HG03139 (cell line): ENCODE measurements at regions not wholly inside any gene's neighbourhood (a gene's known extent, or its start where the extent isn't known, plus 50 kb on each side); places are given as distances from the start of the nearest gene placed in this dataset.
"Not testable (repeated sequence)": the region's sequence is repeated elsewhere in the genome, so short reads cannot be mapped to it uniquely, and the experiment has no call there.

Experiments used
- ATAC-seq: cut with Tn5 transposase; IDR thresholded peaks from one replicate; pipeline ENCODE4 v1.9.1; 2021; ENCODE audit not compliant: unreplicated experiment

DNA sequence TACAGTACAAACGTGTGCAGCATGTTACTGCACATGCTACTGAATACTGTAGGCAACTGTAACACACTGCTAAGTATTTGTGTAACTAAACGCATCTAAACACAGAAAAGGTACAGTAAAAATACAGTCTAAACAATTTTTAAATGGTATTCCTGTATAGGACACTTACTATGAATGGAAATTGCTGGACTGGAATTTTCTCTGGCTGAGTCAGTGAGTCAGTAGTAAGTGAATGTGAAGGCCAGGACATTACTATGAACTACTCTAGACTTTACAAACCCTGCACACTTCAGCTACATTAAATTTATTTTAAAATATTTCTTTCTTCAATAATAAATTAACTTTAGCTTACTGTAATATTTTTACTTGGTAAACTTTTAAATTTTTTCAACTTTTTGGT, 225.0 kb upstream of the TENT5A start:
- ATAC-seq = no peak

GRCh38 chr6:81969814-81970213, 217.3 kb upstream of the TENT5A start:
- ATAC-seq = no peak

DNA sequence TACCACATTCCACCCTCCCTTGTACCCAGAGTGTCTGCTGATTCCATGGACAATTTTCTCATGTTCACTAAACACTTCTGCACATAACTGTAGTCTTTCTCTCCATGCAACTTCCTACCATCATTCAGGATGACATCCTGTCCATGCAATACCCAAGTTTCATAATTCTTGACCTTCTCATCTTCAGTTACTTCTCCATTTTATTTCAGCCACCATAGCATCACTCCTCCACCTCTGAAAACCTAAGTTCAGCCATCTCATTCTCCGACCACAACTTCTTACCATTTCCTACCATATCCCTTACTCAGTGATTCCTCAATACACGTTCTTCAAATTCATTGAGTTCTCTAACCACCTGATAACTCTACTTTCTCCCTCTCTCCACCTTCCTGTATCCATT, 216.5 kb upstream of the TENT5A start:
- no peak for ATAC-seq

DNA sequence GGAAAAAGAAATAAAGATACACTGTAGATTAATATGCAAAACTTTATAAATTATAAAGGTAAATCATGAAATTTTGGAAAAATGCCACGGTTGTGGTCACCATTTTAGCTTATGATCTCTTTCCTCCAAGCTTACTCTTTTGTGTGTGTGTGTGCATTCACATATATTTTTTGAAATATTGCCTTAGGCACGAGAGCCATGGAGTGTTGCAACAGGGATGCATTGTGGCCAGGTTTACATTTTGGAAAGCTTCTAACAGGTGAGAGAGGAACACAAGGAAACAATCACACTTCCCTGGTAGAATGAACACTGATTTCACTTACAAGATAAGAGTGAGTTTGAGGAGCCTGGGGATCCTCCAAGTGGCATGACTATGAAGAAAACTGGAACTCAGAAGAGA, 214.5 kb upstream of the TENT5A start:
- no peak for ATAC-seq

DNA sequence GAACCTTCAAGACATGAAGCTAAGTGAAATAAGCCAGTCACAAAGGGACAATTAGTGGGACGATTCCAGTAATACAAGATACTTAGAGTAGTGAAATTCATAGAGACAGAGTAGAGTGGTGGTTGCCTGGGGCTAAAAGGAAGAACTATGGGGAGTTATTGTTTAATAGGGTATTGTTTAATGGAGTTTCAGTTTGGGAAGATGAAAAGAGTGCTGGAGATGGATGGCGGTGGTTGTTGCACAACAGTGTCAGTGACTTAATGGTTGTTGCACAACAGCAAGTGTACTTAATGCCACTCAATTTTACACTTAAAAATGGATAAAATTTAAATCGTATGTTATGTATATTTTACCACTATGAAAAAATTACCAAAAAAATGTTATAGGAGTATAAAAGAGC, 209.7 kb upstream of the TENT5A start:
- no peak for ATAC-seq

- no peak for ATAC-seq
Measured at GRCh38 chr6:81950877-81951276, 198.4 kb upstream of the TENT5A start.

DNA sequence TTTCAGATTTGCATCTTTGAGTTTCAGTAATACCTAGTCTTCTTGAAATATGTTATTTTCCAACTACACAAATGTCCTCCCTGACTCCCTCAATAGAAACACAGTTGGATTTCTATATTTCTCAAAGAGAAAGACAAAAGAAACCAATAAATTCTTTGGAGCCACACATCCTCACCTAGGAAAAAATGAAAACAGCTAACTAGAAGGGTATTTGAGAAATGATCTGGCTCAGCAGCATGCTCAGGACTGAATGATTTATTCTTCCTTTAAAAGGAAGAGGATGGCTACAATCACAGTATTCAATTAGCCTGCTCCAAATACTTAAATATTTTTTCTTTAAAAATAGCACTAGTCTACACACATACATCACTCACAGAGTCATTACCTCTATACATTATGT, 196.4 kb upstream of the TENT5A start:
- no peak for ATAC-seq

- not testable (repeated sequence) for ATAC-seq
Measured at GRCh38 chr6:81948196-81948595, 195.7 kb upstream of the TENT5A start.

- no peak for ATAC-seq
Measured at GRCh38 chr6:81944661-81945060, 192.2 kb upstream of the TENT5A start.

DNA sequence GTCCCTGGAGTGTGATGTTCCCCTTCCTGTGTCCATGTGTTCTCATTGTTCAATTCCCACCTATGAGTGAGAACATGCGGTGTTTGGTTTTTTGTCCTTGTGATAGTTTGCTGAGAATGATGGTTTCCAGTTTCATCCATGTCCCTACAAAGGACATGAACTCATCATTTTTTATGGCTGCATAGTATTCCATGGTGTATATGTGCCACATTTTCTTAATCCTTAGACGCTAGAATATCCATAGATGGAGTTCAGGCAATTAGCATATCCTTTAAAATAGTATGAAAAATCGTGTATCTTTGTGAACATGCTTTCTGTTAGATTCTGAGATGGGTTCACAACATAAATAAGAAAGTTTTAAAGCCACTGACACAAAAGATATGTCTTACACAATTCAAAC, 190.4 kb upstream of the TENT5A start:
- not testable (repeated sequence) for ATAC-seq

GRCh38 chr6:81942067-81942370, 189.5 kb upstream of the TENT5A start:
- ATAC-seq = no peak

- no peak for ATAC-seq
Measured at GRCh38 chr6:81940451-81940985, 188.0 kb upstream of the TENT5A start.

DNA sequence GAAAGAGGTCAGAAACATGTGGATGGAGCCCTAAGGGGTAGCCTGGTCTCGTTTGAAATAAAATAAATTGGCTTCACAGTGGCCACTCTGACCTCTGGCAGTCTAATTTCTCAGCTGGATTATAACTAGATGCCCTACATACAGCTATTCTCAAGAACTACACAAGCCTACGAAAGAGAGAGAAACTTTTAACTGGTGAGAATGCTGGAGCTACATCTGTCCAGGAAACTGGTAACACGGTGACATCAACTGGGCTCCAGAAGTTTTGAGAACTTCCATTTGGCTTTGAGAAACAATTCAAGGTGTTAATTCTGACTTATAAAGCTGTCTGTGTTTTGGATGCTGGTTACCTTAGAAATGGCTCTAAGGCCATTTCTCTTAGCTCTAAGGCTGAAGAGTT, 187.3 kb upstream of the TENT5A start:
- ATAC-seq = no peak

DNA sequence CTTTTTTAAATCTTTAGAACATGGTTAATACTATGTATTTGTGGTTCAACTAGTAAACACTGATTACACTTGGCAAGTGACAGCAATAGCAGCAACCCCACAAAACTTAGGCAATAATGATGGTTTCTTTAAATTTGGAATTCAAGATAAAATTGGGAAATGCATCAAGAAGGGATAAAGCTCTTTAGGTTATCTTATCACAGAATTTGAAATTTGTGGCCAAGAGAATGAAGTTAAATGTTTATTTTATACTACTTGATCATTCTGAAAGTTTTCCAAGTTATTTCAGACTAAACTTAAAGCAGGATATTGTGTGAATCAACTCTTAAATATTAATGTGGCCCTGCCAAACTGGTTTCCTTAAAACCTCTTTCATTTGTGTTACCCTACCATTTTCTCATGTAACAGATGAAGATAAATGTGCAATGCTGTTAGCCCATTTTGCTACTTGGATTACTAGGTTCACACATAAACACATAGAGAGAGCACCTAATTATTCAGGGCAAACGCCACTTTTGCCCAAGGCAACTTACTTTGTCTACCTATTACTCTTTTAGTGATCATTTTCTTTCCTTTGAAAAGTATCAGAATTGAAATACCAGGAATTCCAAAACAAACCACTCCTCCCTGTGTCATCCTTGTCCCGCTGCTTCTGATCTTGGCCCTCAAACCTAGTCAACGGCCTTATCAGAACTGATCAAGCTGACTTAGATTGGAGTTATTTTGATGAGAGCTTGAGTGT, 186.7 kb upstream of the TENT5A start:
- no peak for ATAC-seq

GRCh38 chr6:81938014-81938856, 185.8 kb upstream of the TENT5A start:
- ATAC-seq = peak; percentile 45

DNA sequence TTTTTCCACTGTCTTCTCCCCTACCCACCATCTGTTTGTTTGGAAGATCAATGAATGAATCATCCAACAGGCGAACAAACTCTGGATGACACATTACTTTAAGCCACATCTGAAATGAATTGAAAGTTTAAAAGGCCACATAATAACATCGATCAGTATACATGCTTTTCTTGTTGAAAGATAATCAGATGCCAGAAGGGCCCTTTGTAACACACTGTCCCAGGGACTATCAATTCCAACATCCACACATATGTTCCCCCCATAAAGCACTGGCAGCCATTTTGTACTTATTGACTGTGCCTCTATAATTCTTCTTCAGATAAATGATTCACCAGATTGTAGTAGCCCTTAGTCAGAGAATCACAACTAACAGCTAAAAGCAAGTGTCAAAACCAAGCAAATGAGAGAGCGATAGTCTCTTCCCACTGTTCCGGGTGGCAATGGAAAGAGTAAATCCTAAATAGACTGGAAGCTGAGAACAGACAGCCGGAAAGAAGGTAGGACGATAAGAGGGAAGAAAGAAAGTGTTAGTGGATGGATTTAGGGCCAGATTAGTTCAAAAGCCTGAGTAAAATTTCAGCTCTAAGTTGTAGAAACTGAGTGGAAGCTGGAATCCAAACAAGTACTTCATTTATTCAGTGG, 184.9 kb upstream of the TENT5A start:
- no peak for ATAC-seq

- no peak for ATAC-seq
Measured at GRCh38 chr6:81934936-81935335, 182.5 kb upstream of the TENT5A start.

DNA sequence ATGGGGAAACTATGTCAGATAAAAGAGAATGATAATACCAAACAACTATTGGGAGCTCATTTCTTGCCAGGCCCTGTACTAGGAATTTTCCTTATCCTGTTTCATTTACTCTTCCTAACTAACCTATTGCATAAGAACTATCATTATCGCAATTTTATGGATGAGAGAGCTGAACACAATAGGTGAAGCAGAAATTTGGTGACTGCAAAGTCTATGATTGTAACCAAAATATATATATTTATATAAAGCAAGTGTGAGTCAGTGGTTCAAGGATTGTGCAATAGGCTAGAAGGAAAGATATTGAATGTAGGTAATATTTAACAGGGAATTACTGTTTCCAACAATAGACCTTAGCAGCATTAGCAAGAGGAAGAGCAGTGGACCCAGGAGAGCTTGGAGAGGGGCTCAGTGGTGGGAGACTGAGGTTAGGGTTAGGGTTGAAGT, 181.1 kb upstream of the TENT5A start:
- no peak for ATAC-seq

DNA sequence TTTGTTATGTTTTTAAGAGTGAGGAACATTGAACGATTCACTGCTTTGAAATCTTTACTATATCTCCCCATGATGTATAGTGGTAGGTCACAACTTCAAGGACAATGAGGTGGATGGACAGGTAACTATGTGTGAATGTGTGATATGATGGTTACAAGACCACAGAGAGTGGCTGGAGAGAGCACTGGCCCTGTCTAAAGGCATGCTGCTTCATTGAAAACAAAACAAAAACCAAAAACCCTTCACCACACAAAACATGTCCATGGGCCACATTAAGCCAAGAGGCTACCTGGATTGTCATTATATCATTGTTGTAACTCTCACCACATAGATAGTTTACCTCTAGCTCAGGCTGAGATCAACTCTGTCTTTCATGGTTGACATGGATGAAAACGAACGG, 180.6 kb upstream of the TENT5A start:
- ATAC-seq = no peak

- ATAC-seq = not testable (repeated sequence)
Measured at GRCh38 chr6:81932448-81932847, 180.0 kb upstream of the TENT5A start.

DNA sequence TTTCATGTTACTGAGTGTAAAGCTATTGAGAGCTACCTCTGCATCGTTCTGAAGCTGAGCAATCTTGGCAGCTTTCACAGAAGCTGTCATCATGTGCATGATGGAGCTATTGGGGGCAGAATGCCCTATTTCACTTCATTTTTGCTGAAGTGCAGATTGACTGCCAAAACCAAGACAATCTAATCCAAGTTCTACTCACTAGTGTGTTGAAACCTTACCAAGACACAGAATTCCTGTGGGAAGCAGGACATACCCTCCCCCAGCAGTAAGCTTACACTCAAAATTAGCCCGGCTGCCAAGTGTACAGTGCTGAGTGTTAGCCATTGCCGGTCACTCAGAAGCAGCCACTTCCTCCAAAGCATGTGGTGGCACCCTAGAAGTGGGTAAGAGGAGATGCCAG, 177.3 kb upstream of the TENT5A start:
- ATAC-seq = no peak

- no peak for ATAC-seq
Measured at GRCh38 chr6:81925201-81925600, 172.7 kb upstream of the TENT5A start.
